B cell (primary cell): ENCODE measurements at regions not wholly inside any gene's neighbourhood (a gene's known extent, or its start where the extent isn't known, plus 50 kb on each side); places are given as distances from the start of the nearest gene placed in this dataset.
"Not testable (repeated sequence)": the region's sequence is repeated elsewhere in the genome, so short reads cannot be mapped to it uniquely, and the experiment has no call there.

ENCODE experiments used
- ATAC-seq: fragments of 200-7000 bp; cut with Tn5 transposase; one replicate; pipeline ENCODE4 v1.10.0; 2021; ENCODE audit warnings: low read depth, mild to moderate bottlenecking, moderate number of reproducible peaks, moderate library complexity
- CTCF ChIA-PET: fragments of 350-600 bp; sonication (Branson Sonifier 250); formaldehyde crosslinking; loops from one replicate; lab custom pipeline; 2021; ENCODE audit warnings: antibody characterized with exemption, inconsistent platforms; lab: Charles Lee
- POLR2A ChIA-PET: fragments of 350-600 bp; sonication (Branson Sonifier 250); formaldehyde crosslinking; loops from one replicate; lab custom pipeline; 2021; ENCODE audit warnings: antibody characterized with exemption; lab: Charles Lee
- DNase-seq: peaks from one replicate; pipeline ENCODE4 v3.0.0; 2013
- H2AFZ ChIP-seq: 2 replicates; pipeline ENCODE4 v1.6.1; 2012; ENCODE audit warnings: mild to moderate bottlenecking, low read depth, low read length; ENCODE audit not compliant: insufficient read depth, poor library complexity, severe bottlenecking
- H3K27ac ChIP-seq, 2 donors: 1 replicate in 1 of 2; 2 replicates in 1 of 2; pipeline ENCODE4 v1.5.1; 2012 to 2013; ENCODE audit warnings: low read length in 2 of 2, mild to moderate bottlenecking in 2 of 2, moderate library complexity in 1 of 2
- H3K27me3 ChIP-seq, 4 experiments: fragments of 200-600 bp in 1 of 4; sonication (generic) in 1 of 4; replicated peaks in 1 of 4; 1 replicate in 2 of 4; 2 replicates in 2 of 4; pipeline versions ENCODE4 v1.6.1 to v1.7.0; 2013 to 2016; ENCODE audit warnings: low read length in 3 of 4, mild to moderate bottlenecking in 2 of 4, mixed read lengths in 1 of 4, moderate library complexity in 1 of 4; ENCODE audit not compliant: insufficient read depth in 4 of 4, control insufficient read depth in 3 of 4; ENCODE audit errors: control extremely low read depth in 1 of 4
- H3K36me3 ChIP-seq, 2 experiments: replicated peaks in 1 of 2; 1 replicate in 1 of 2; 2 replicates in 1 of 2; pipeline versions ENCODE4 v1.6.1 to v1.7.1; 2013; ENCODE audit warnings: low read length in 1 of 2; ENCODE audit not compliant: insufficient read depth in 2 of 2, control insufficient read depth in 1 of 2; ENCODE audit errors: control extremely low read depth in 1 of 2, extremely low read depth in 1 of 2
- H3K4me1 ChIP-seq, 2 donors: fragments of 200-600 bp in 1 of 2; sonication (generic) in 1 of 2; 1 replicate in 1 of 2; 2 replicates in 1 of 2; pipeline versions ENCODE4 v1.5.1 to v1.6.1; 2013 to 2017; ENCODE audit warnings: low read length in 2 of 2; ENCODE audit not compliant: control insufficient read depth in 2 of 2, insufficient read depth in 2 of 2
- H3K4me2 ChIP-seq: replicated peaks from 2 replicates; pipeline ENCODE3; 2012; ENCODE audit warnings: mild to moderate bottlenecking, low read depth, low read length; ENCODE audit not compliant: poor library complexity, severe bottlenecking
- H3K4me3 ChIP-seq, 5 experiments: fragments of 200-600 bp in 1 of 5; sonication (generic) in 1 of 5; 1 replicate in 3 of 5; 2 replicates in 2 of 5; pipeline versions ENCODE4 v1.5.1 to v1.7.0; 2011 to 2016; ENCODE audit warnings: low read length in 4 of 5, mild to moderate bottlenecking in 4 of 5, low read depth in 2 of 5, control low read depth in 1 of 5, moderate library complexity in 1 of 5; ENCODE audit not compliant: insufficient read depth in 1 of 5; ENCODE audit errors: control extremely low read depth in 1 of 5, extremely low read depth in 1 of 5
- H3K79me2 ChIP-seq: fragments of 200-600 bp; sonication (generic); one replicate; pipeline ENCODE4 v1.6.0; 2016; ENCODE audit warnings: low read length; ENCODE audit not compliant: control insufficient read depth, insufficient read depth
- H3K9ac ChIP-seq: fragments of 200-600 bp; sonication (generic); 2 replicates; pipeline ENCODE4 v1.6.1; 2017; ENCODE audit warnings: mild to moderate bottlenecking, low read length, moderate library complexity
- H3K9me3 ChIP-seq, 3 donors: one replicate each; pipeline versions ENCODE4 v1.6.1 to v1.7.1; 2013; ENCODE audit warnings: low read length in 2 of 3; ENCODE audit not compliant: control insufficient read depth in 2 of 3, insufficient read depth in 1 of 3; ENCODE audit errors: control extremely low read depth in 1 of 3
- H4K20me1 ChIP-seq: 2 replicates; pipeline ENCODE4 v1.6.0; 2012; ENCODE audit warnings: mild to moderate bottlenecking, low read length; ENCODE audit not compliant: insufficient read depth, control insufficient read depth, poor library complexity, severe bottlenecking
- H3K27ac Mint-ChIP-seq: one replicate; pipeline ENCODE4 v1.8.0; 2021; ENCODE audit warnings: mixed read lengths
- H3K27me3 Mint-ChIP-seq: one replicate; pipeline ENCODE4 v1.8.0; 2021; ENCODE audit warnings: mixed read lengths
- H3K4me1 Mint-ChIP-seq: one replicate; pipeline ENCODE4 v1.8.0; 2021; ENCODE audit warnings: mixed read lengths
- H3K4me3 Mint-ChIP-seq: one replicate; pipeline ENCODE4 v1.8.0; 2021; ENCODE audit warnings: mixed read lengths
- H3K9me3 Mint-ChIP-seq: one replicate; pipeline ENCODE4 v1.8.0; 2022; ENCODE audit warnings: mixed read lengths; ENCODE audit not compliant: insufficient read depth
- CTCF ChIP-seq: fragments of 200-600 bp; IDR thresholded peaks from one replicate; pipeline ENCODE4 v1.8.0; 2022; ENCODE audit warnings: antibody characterized with exemption, mild to moderate bottlenecking
- EZH2 ChIP-seq: IDR thresholded peaks from 2 replicates; pipeline ENCODE4 v1.6.1; 2012; ENCODE audit warnings: borderline replicate concordance, low read depth, mild to moderate bottlenecking, moderate library complexity, low read length; ENCODE audit not compliant: insufficient read depth, poor library complexity, severe bottlenecking
- WGBS: methylation state at CpG from one replicate; pipeline ENCODE4 v1.1.5; 2013; ENCODE audit warnings: missing lambda C conversion rate; ENCODE audit not compliant: insufficient coverage; 5-methylcytosine and 5-hydroxymethylcytosine counted together
- intact Hi-C: fragments of 100-400 bp; cut with micrococcal nuclease; formaldehyde crosslinking; loops from one replicate; pipeline ENCODE4 v1.10.0; 2022

- H3K9me3 Mint-ChIP-seq, result peaks cover 2% of the 10 kb centered on the region
- Histone ChIP-seq H3K9ac (no peak overlapping the region), H3K4me1 (no peaks in the 10 kb centered on the region), H3K27ac (no peak overlapping the region), H4K20me1 (no peaks in the 10 kb centered on the region), H3K36me3 (no peaks in the 10 kb centered on the region), H3K79me2 (no peaks in the 10 kb centered on the region), H2AFZ (no peak overlapping the region), H3K9me3 (no peaks in the 10 kb centered on the region), H3K4me2 (no peak overlapping the region), H3K4me3 (no peak overlapping the region), H3K27me3 (no peaks in the 10 kb centered on the region)
- 59% methylated on average over 6 of the region's 6 CpGs for WGBS
- TF ChIP-seq CTCF (no peak), EZH2 (no peak)
- DNase-seq (no peak), ATAC-seq (no peak)
- H3K4me3 Mint-ChIP-seq, result no peak overlapping the region
- peaks cover 13% of the 10 kb centered on the region for H3K4me1 Mint-ChIP-seq
- intact Hi-C loops, result loop anchor here (10.0 kb wide), 1 partner anchor 709 kb away; no protein-coding TSS in a partner anchor
- ChIA-PET POLR2A (no interaction called here), CTCF (no interaction called here)
- H3K27me3 Mint-ChIP-seq, result peaks cover 17% of the 10 kb centered on the region
- H3K27ac Mint-ChIP-seq, result no peak overlapping the region
Measured at GRCh38 chr11:31953803-31954327, 137.0 kb upstream of the RCN1 start.

GRCh38 chr11:31949733-31950200 is 138.6 kb upstream of the PAX6 start:
- H3K36me3 ChIP-seq, H3K9me3 ChIP-seq, H4K20me1 ChIP-seq, H3K4me1 ChIP-seq, H3K27me3 Mint-ChIP-seq, H3K4me2 ChIP-seq, DNase-seq, H3K9me3 Mint-ChIP-seq, H3K9ac ChIP-seq, H3K4me3 Mint-ChIP-seq, H3K27me3 ChIP-seq, H3K4me3 ChIP-seq, H3K79me2 ChIP-seq, ATAC-seq, H3K27ac Mint-ChIP-seq, H3K27ac ChIP-seq, POLR2A ChIA-PET, H2AFZ ChIP-seq, CTCF ChIA-PET: not testable (repeated sequence)
- peaks cover 14% of the 10 kb centered on the region for H3K4me1 Mint-ChIP-seq
- intact Hi-C loops, result loop anchor here (10.0 kb wide), 1 partner anchor 705 kb away; no protein-coding TSS in a partner anchor
